ENCODE measurements at regions not wholly inside any gene's neighbourhood (a gene's known extent, or its start where the extent isn't known, plus 50 kb on each side); places are given as distances from the start of the nearest gene placed in this dataset.
"Not testable (repeated sequence)": the region's sequence is repeated elsewhere in the genome, so short reads cannot be mapped to it uniquely, and the experiment has no call there.

GRCh38 chr9:42656789-42657188, 473.3 kb downstream of the SPATA31A6 start:
- H3K4me3 ChIP-seq; H3K27ac ChIP-seq; H3K27me3 ChIP-seq; intact Hi-C loops (cut with DNase I); H3K36me3 ChIP-seq; H3K9me3 ChIP-seq; ATAC-seq; H3K4me1 ChIP-seq: not testable (repeated sequence)
- WGBS, 4 donors, result 67 to 82% (median 76%) methylated on average over 3 to 4 of the region's 6 CpGs; no CpG with 5 or more reads in 1 of the 4 donors
- peak in 1 of 5 donors; percentile 3 for DNase-seq

GRCh38 chr9:42657496-42657895, 474.0 kb downstream of the SPATA31A6 start:
- H3K36me3 ChIP-seq; intact Hi-C loops (cut with DNase I); DNase-seq; H3K9me3 ChIP-seq; H3K27ac ChIP-seq; H3K4me1 ChIP-seq; H3K27me3 ChIP-seq; ATAC-seq; H3K4me3 ChIP-seq: not testable (repeated sequence)
- no CpG with 5 or more reads among the region's 10 CpGs for WGBS, 4 donors

GRCh38 chr9:42697146-42697545, 513.7 kb downstream of the SPATA31A6 start:
- H3K4me1 ChIP-seq; H3K27ac ChIP-seq; H3K27me3 ChIP-seq; DNase-seq; H3K36me3 ChIP-seq; intact Hi-C loops (cut with DNase I); H3K9me3 ChIP-seq; ATAC-seq; H3K4me3 ChIP-seq: not testable (repeated sequence)
- 58 to 75% methylated on average over 2 of the region's 2 CpGs; no CpG with 5 or more reads in 2 of the 4 donors for WGBS, 4 donors

- 67 to 74% methylated on average over 2 of the region's 2 CpGs; no CpG with 5 or more reads in 2 of the 4 donors for WGBS, 4 donors
- H3K4me1 ChIP-seq; H3K9me3 ChIP-seq; DNase-seq; H3K4me3 ChIP-seq; H3K36me3 ChIP-seq; H3K27me3 ChIP-seq; ATAC-seq; H3K27ac ChIP-seq; intact Hi-C loops (cut with DNase I): not testable (repeated sequence)
Observed at GRCh38 chr9:42702890-42703289, 519.4 kb downstream of the SPATA31A6 start.

GRCh38 chr9:42724841-42725835, 541.7 kb downstream of the SPATA31A6 start:
- intact Hi-C loops (cut with DNase I); H3K4me1 ChIP-seq; H3K27me3 ChIP-seq; ATAC-seq; H3K9me3 ChIP-seq; H3K36me3 ChIP-seq: not testable (repeated sequence)
- DNase-seq, result peak in 1 of 5 donors; percentile 30
- Histone ChIP-seq H3K4me3 (peak overlapping the region in 2 of 12 donors; percentile 24 to 47), H3K27ac (peak overlapping the region in 2 of 12 donors; percentile 11 to 57)
- WGBS, 4 donors, result 0 to 54% (median 49%) methylated on average over 3 to 42 of the region's 49 CpGs; no CpG with 5 or more reads in 1 of the 4 donors

GRCh38 chr9:42743030-42743814, 559.8 kb downstream of the SPATA31A6 start:
- H3K4me1 ChIP-seq; H3K27ac ChIP-seq; H3K36me3 ChIP-seq; H3K9me3 ChIP-seq; H3K27me3 ChIP-seq; intact Hi-C loops (cut with DNase I): not testable (repeated sequence)
- peak overlapping the region in 4 of 12 donors; percentile 10 to 32 (median 20) for H3K4me3 ChIP-seq
- ATAC-seq (peak in 3 of 4 donors; percentile 74 to 89 (median 79)), DNase-seq (peak; percentile 51 to 85 (median 79))
- 32 to 43% (median 38%) methylated on average over 8 to 40 of the region's 40 CpGs for WGBS, 4 donors
- peak; percentile 55 to 90 (median 81) for TF ChIP-seq CTCF (IDR thresholded peaks at IDR 0.05)

GRCh38 chr9:42757251-42757650, 573.8 kb downstream of the SPATA31A6 start:
- intact Hi-C loops (cut with DNase I); H3K36me3 ChIP-seq; H3K9me3 ChIP-seq; ATAC-seq; H3K4me3 ChIP-seq; H3K27ac ChIP-seq; H3K27me3 ChIP-seq; DNase-seq; H3K4me1 ChIP-seq: not testable (repeated sequence)
- 66 to 83% (median 76%) methylated on average over 2 of the region's 2 CpGs for WGBS, 4 donors
